COLO668 (cell line): ENCODE measurements at regions not wholly inside any gene's neighbourhood (a gene's known extent, or its start where the extent isn't known, plus 50 kb on each side); places are given as distances from the start of the nearest gene placed in this dataset.

Experiments
- DNase-seq: peaks from one replicate; lab custom pipeline; 2025; ENCODE audit not compliant: unreplicated experiment; lab: John Stamatoyannopoulos, UW

DNA sequence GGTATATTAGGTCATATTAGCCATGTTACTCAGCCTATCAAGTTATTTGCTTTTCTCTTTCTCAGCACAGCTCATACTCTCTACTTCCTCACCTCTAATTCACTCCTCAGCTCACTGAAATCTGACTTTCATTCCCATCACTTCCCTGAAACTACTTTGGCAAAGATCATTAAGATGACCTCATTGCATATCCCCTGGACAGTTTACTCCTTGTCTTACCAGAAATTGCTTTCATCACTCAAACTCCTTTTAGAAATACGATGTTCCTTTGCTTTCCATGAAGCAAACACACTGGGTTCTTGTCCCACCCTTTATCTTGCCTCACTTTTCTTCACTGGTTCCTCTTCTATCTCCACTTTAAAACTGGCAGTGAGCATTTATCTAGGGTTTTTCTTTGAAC, 354.4 kb downstream of the TUSC7 start:
- no peak for DNase-seq

DNA sequence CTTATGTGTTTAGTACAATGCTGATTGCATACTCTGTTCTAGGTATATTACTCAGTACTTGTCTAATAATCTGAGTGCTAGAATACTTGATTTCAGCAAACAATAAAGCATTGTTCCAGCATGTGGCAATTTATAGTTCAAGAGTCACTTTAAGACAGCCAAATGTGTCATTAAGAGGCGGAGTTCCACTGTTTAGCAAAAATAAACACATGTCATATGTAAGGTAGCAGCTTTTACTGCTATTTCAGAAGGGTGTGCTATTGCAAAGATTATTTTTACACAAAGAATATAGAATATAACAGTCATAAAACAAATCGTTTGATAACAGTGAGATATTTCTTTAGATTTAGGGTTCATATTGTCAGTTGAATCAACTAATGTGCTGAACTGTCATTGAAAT, 358.7 kb downstream of the TUSC7 start:
- no peak for DNase-seq

GRCh38 chr3:117074826-117075225, 365.2 kb downstream of the TUSC7 start:
- no peak for DNase-seq

GRCh38 chr3:117079997-117080396, 370.4 kb downstream of the TUSC7 start:
- DNase-seq = no peak

DNA sequence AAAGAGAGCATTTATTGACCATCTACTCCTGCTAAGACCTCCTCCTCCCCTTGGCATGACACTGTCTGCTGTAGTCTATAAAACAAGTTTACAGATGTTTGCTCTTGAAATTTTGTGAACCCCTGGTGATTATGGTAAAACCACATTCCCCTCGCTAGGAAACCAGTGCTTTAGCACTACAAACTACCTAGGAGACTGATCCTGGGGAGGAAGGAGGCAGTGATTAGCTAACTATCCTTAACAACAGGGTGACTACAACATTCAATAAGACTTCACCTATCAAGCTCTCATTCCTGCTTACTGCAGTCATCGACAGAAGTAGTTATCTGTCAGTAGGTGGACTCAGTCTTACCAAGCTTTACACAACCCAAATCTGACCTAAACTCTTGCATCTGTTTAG, 371.3 kb downstream of the TUSC7 start:
- no peak for DNase-seq

GRCh38 chr3:117084277-117084676, 374.7 kb downstream of the TUSC7 start:
- no peak for DNase-seq

GRCh38 chr3:117084739-117085270, 375.2 kb downstream of the TUSC7 start:
- no peak for DNase-seq

GRCh38 chr3:117091676-117092075, 382.1 kb downstream of the TUSC7 start:
- no peak for DNase-seq

- DNase-seq = no peak
Observed at GRCh38 chr3:117096549-117096948, 387.0 kb downstream of the TUSC7 start.

DNA sequence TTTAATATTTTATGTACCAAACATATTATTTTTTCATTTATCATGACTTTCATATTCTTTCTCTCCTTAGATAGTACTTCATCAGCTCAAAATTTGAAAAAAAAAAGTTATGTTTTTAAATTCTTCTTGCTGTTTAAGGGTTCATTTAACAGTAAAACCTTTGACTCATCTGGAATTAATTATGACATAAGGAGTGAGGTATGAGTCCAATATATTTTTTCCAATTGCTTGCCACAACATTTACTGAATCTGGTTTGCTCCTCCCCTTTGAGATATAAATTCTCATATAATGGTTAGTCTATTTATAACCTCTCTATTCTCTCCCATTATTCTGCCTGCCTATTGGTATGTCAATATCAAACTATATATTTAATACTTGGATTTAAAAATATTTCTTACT, 387.8 kb downstream of the TUSC7 start:
- DNase-seq = no peak

- DNase-seq = no peak
Observed at GRCh38 chr3:117101697-117102096, 392.1 kb downstream of the TUSC7 start.

GRCh38 chr3:117102426-117102825, 392.8 kb downstream of the TUSC7 start:
- DNase-seq = no peak

DNA sequence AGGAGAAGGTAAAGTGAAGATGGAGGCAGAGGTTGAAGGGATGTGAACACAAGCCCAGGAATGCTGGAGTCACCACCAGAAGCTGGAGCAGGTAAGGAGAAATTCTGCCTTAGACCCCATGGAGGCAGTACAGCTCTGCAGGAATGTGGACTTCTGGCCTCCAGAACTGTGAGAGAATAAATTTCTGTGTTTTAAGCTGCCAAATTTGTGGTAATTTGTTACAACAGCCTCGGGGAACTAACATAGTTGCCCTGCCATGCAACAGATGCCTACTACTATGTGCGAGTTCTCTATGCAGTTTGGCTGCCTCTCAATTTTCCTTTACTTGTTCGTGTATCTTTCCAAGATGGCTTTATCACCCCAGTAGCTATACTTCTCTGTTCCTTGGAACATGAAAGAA, 394.1 kb downstream of the TUSC7 start:
- DNase-seq = no peak

GRCh38 chr3:117104381-117104780, 394.8 kb downstream of the TUSC7 start:
- DNase-seq = no peak

DNA sequence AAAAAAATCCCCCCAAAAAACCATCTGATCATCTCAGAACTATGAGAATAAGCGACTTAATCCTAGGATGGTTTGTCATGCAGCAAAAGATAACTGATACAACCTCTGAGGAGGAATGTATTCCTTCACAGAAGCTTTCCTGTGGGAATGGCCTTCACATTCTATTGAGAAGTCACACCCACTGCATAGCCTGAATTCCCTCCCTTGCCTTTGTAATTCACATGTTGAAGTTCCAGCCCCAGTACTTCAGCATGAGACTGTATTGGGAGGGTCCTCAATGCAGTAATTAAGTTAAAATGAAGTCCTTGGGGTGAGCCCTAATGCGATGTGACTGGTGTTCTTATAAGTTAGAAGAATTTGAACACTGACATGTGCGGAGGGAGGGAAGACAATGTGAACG, 395.2 kb downstream of the TUSC7 start:
- DNase-seq = no peak

- no peak for DNase-seq
Observed at GRCh38 chr3:117105686-117106085, 396.1 kb downstream of the TUSC7 start.

GRCh38 chr3:117106396-117106795, 396.8 kb downstream of the TUSC7 start:
- no peak for DNase-seq

DNA sequence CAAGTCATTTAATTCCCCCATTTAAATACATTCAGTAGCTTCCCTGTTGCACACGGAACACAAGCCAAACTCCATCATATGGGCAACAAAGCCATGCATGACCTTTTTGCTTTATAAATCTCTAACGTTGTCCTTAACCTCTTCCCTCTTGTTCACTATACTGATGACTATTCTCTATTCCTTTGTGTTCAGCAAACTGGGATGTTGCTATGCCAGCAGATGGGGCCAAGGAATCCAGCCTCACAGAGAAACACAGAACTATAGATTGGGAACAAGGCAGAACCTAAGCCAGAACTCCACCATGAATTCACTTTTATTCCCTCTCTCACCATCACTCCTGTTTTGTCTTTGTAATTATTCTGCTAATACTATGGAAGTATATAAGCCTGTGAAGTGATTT, 398.4 kb downstream of the TUSC7 start:
- no peak for DNase-seq

DNA sequence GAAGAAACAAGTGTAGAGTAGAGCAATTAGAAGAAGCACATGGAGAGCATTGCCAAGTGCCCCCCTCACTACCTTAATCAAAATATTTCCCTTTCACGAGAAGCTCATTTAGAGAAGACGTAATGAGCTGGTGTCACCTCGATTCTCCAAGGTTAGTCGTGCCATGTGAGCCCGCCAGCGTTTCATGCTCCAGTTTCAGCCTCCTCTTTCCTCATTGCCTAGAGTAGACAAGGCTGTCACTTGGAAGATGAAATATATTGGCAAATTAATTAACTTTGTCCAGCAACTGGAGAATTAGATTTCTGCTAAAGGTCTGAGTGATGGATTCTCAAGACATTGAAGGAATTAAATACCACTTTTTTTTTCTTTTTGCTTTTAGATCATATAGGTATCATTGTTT, 399.6 kb downstream of the TUSC7 start:
- DNase-seq = no peak

- DNase-seq = no peak
Observed at GRCh38 chr3:117114517-117115265, 405.1 kb downstream of the TUSC7 start.

GRCh38 chr3:117117188-117117936, 407.8 kb downstream of the TUSC7 start:
- DNase-seq = no peak

DNA sequence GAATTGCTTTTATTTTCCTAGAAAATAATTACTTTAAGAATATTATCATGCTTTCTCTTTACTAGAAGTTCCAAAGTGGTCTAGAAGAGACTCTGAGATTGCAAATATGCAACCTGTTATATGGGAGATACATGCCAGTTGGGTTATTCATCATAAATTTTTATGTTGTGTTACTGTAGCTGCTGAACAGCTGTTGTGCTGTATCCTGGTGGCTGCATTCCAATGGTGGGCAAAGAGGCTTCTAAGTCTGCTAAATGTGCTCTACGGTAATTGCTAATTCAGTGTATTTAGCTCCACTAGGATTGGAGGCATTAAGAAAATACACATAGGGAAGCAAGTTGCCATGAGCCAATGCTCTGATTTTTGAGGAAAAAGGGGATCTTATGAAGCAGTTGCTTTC, 409.0 kb downstream of the TUSC7 start:
- no peak for DNase-seq
